Spleen (tissue), 11 donors: ENCODE measurements at regions not wholly inside any gene's neighbourhood (a gene's known extent, or its start where the extent isn't known, plus 50 kb on each side); places are given as distances from the start of the nearest gene placed in this dataset.
A peak's percentile ranks its signal among the peaks of the same experiment; 100 is the strongest.

Source experiments
- DNase-seq: peaks from one replicate; pipeline ENCODE4 v3.0.0-alpha.2; 2020
- H3K27ac ChIP-seq, 8 donors: fragments of 200-600 bp; sonication (generic) in 7 of 8; 1 replicate in 4 of 8; 2 replicates in 4 of 8; pipeline versions ENCODE4 v1.5.0 to v1.8.0; 2016 to 2021; ENCODE audit warnings: inconsistent platforms in 4 of 8, mild to moderate bottlenecking in 4 of 8, moderate library complexity in 1 of 8
- H3K27me3 ChIP-seq, 7 donors: fragments of 200-600 bp; sonication (generic) in 6 of 7; replicated peaks in 1 of 7; 1 replicate in 4 of 7; 2 replicates in 3 of 7; pipeline versions ENCODE4 v1.5.0 to v1.8.0; 2016 to 2021; ENCODE audit warnings: inconsistent platforms in 3 of 7, mild to moderate bottlenecking in 1 of 7
- H3K36me3 ChIP-seq, 6 donors: fragments of 200-600 bp; sonication (generic) in 5 of 6; 1 replicate in 4 of 6; 2 replicates in 2 of 6; pipeline versions ENCODE4 v1.5.0 to v1.8.0; 2016 to 2021; ENCODE audit warnings: inconsistent platforms in 2 of 6
- H3K4me1 ChIP-seq, 6 donors: fragments of 200-600 bp; sonication (generic) in 5 of 6; 1 replicate in 3 of 6; 2 replicates in 3 of 6; pipeline versions ENCODE4 v1.5.0 to v1.8.0; 2016 to 2021; ENCODE audit warnings: inconsistent platforms in 3 of 6
- H3K4me3 ChIP-seq, 8 donors: fragments of 200-600 bp; sonication (generic) in 7 of 8; 1 replicate in 4 of 8; 2 replicates in 4 of 8; pipeline versions ENCODE4 v1.5.0 to v1.8.0; 2016 to 2021; ENCODE audit warnings: inconsistent platforms in 4 of 8, mild to moderate bottlenecking in 4 of 8, moderate library complexity in 2 of 8
- H3K9me3 ChIP-seq, 8 donors: fragments of 200-600 bp; sonication (generic) in 7 of 8; 1 replicate in 4 of 8; 2 replicates in 4 of 8; pipeline versions ENCODE4 v1.5.0 to v1.8.0; 2016 to 2021; ENCODE audit warnings: inconsistent platforms in 4 of 8
- CTCF ChIP-seq, 11 experiments: fragments of 200-600 bp in 7 of 11; fragments of 450-650 bp in 4 of 11; sonication (generic) in 4 of 11; IDR thresholded peaks in 8 of 11; conservative IDR thresholded peaks in 3 of 11; 1 replicate in 7 of 11; 2 replicates in 4 of 11; pipeline versions ENCODE4 v1.4.0 to v1.8.0; 2016 to 2021; ENCODE audit warnings: antibody characterized with exemption in 11 of 11, inconsistent platforms in 4 of 11, mild to moderate bottlenecking in 1 of 11
- POLR2A ChIP-seq, 3 donors: fragments of 450-650 bp; IDR thresholded peaks; one replicate each; pipeline ENCODE4 v1.5.1; 2017; ENCODE audit warnings: antibody characterized with exemption in 3 of 3, mild to moderate bottlenecking in 1 of 3
- POLR2AphosphoS5 ChIP-seq, 3 donors: sonication (generic); formaldehyde crosslinking; IDR thresholded peaks; one replicate each; pipeline ENCODE4 v1.5.1; 2017; ENCODE audit warnings: antibody characterized with exemption in 3 of 3
- whole genome bisulfite sequencing, 5 donors: extraction: QIAGEN DNeasy Blood & Tissue Kit in 3 of 5; methylation state at CpG; one replicate each; pipeline versions ENCODE4 v1.1.5 to v1.1.7; 2013 to 2018; 5-methylcytosine and 5-hydroxymethylcytosine counted together
- intact Hi-C: fragments of 100-400 bp; cut with DNase I; formaldehyde crosslinking; loops from one replicate; pipeline ENCODE4 v1.15.0; 2023; ENCODE audit warnings: low total_unique reads
- donor health status: healthy with polysubstance abuse.
- donor health status: DM: no; HTN: no; CAD: no; lungs with moderate emphysema.
- donor health status: DM: no; HTN: no; CAD: no.
- donor health status: Bipolar disorder and iron deficiency.
- donor health status: healthy.
- donor health status: DM: no; HTN: no; CAD: no.
- donor health status: DM: yes; HTN: yes; CAD: no.

GRCh38 chr3:25073423-25073822, 354.6 kb upstream of the RARB start:
- no peak for DNase-seq
- Histone ChIP-seq H3K36me3 (no peaks in the 10 kb centered on the region), H3K27me3 (no peaks in the 10 kb centered on the region), H3K4me1 (no peaks in the 10 kb centered on the region), H3K9me3 (peaks cover 0 to 7% (median 0%) of the 10 kb centered on the region in 8 donors), H3K4me3 (no peak overlapping the region), H3K27ac (peak overlapping the region in 2 of 8 donors; percentile 37 to 42)
- intact Hi-C loops, result no loop called here
- TF ChIP-seq POLR2A (IDR thresholded peaks at IDR 0.05) (no peak), POLR2AphosphoS5 (IDR thresholded peaks at IDR 0.05) (no peak), CTCF (IDR thresholded peaks at IDR 0.05 in 8 of 11, conservative IDR thresholded peaks at IDR 0.05 in 3 of 11) (no peak)
- WGBS, 5 donors, result 87 to 100% (median 93%) methylated on average over 1 of the region's 1 CpG

- no peak for DNase-seq
- intact Hi-C loops, result no loop called here
- H3K36me3 ChIP-seq, result no peaks in the 10 kb centered on the region
- WGBS, 5 donors, result 46 to 62% (median 52%) methylated on average over 3 of the region's 3 CpGs
- H3K27me3 ChIP-seq, result no peaks in the 10 kb centered on the region
- H3K27ac ChIP-seq, result peak overlapping the region in 4 of 8 donors; percentile 3 to 42 (median 30)
- no peak overlapping the region for H3K4me3 ChIP-seq
- TF ChIP-seq CTCF (IDR thresholded peaks at IDR 0.05 in 8 of 11, conservative IDR thresholded peaks at IDR 0.05 in 3 of 11) (no peak), POLR2A (IDR thresholded peaks at IDR 0.05) (no peak), POLR2AphosphoS5 (IDR thresholded peaks at IDR 0.05) (no peak)
- peaks cover 0 to 7% (median 0%) of the 10 kb centered on the region in 8 donors for H3K9me3 ChIP-seq
- H3K4me1 ChIP-seq, result no peaks in the 10 kb centered on the region
These were observed 353.9 kb upstream of the RARB start for GRCh38 chr3:25074149-25074548.

DNA sequence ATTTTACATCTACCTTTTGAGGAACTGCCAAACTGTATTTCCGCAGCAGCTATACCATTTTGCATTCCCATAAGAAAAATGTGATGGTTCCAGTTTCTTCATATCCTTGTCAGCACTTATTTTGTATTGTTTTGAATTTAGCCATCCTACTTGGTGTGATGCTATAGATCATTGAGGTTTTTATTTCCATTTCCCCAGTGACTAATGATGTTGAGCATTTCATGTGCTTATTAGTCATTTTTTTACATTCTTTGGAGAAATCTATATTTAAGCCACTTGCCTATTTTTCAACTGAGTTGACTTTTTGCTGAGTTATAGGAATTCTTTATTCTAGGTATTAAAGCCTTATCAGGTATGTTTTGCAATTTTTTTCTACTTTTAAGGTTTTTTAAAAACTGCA, 347.6 kb upstream of the RARB start:
- no peaks in the 10 kb centered on the region for H3K4me1 ChIP-seq
- no peak overlapping the region for H3K27ac ChIP-seq
- no peak overlapping the region for H3K4me3 ChIP-seq
- H3K36me3 ChIP-seq, result no peaks in the 10 kb centered on the region
- no peaks in the 10 kb centered on the region for H3K27me3 ChIP-seq
- DNase-seq, result no peak
- 84 to 95% (median 88%) methylated on average over 1 of the region's 1 CpG for WGBS, 5 donors
- TF ChIP-seq POLR2A (IDR thresholded peaks at IDR 0.05) (no peak), CTCF (IDR thresholded peaks at IDR 0.05 in 8 of 11, conservative IDR thresholded peaks at IDR 0.05 in 3 of 11) (no peak), POLR2AphosphoS5 (IDR thresholded peaks at IDR 0.05) (no peak)
- intact Hi-C loops, result no loop called here
- peaks cover 0 to under 1% (median 0%) of the 10 kb centered on the region in 8 donors for H3K9me3 ChIP-seq

- TF ChIP-seq CTCF (IDR thresholded peaks at IDR 0.05 in 8 of 11, conservative IDR thresholded peaks at IDR 0.05 in 3 of 11) (no peak), POLR2AphosphoS5 (IDR thresholded peaks at IDR 0.05) (no peak), POLR2A (IDR thresholded peaks at IDR 0.05) (no peak)
- H3K9me3 ChIP-seq, result peaks cover 0 to 7% (median 0%) of the 10 kb centered on the region in 8 donors
- no peak overlapping the region for H3K27ac ChIP-seq
- whole genome bisulfite sequencing, 5 donors, result 17 to 37% (median 22%) methylated on average over 1 of the region's 1 CpG
- H3K4me3 ChIP-seq, result no peak overlapping the region
- intact Hi-C loops, result no loop called here
- H3K27me3 ChIP-seq, result no peaks in the 10 kb centered on the region
- DNase-seq, result no peak
- no peaks in the 10 kb centered on the region for H3K4me1 ChIP-seq
- H3K36me3 ChIP-seq, result no peaks in the 10 kb centered on the region
These were observed 344.0 kb upstream of the RARB start for GRCh38 chr3:25084016-25084415.
